ENCODE measurements at regions not wholly inside any gene's neighbourhood (a gene's known extent, or its start where the extent isn't known, plus 50 kb on each side); places are given as distances from the start of the nearest gene placed in this dataset.
"Not testable (repeated sequence)": the region's sequence is repeated elsewhere in the genome, so short reads cannot be mapped to it uniquely, and the experiment has no call there.

GRCh38 chr4:171239196-171239595 lies 574.0 kb upstream of the GALNTL6 start:
- Histone ChIP-seq H3F3A (ENCODE audit: insufficient read depth, low read length) (no peaks in the 10 kb centered on the region), H3K4me2 (ENCODE audit: low read length) (no peak overlapping the region), H3K27ac (ENCODE audit: low read depth, low read length, poor library complexity, severe bottlenecking) (no peak overlapping the region), H4K20me1 (ENCODE audit: insufficient read depth, low read length) (no peaks in the 10 kb centered on the region), H3K4me1 (ENCODE audit: insufficient read depth, low read length, severe bottlenecking) (no peaks in the 10 kb centered on the region), H2AFZ (ENCODE audit: low read length) (no peak overlapping the region), H3K9me2 (ENCODE audit: low read depth, low read length) (no peaks in the 10 kb centered on the region), H3K9me3 (ENCODE audit: low read length) (no peaks in the 10 kb centered on the region), H3K4me3 (ENCODE audit: low read depth, low read length, poor library complexity, severe bottlenecking) (no peak overlapping the region), H3K9ac (ENCODE audit: low read length) (no peak overlapping the region), H3K27me3 (ENCODE audit: insufficient read depth, low read length) (no peaks in the 10 kb centered on the region), H3K79me2 (ENCODE audit: insufficient read depth, low read length) (no peaks in the 10 kb centered on the region), H3K36me3 (ENCODE audit: insufficient read depth, low read length) (no peaks in the 10 kb centered on the region)
- TF ChIP-seq CTCF (IDR thresholded peaks at IDR 0.05; ENCODE audit: low read length) (no peak), EZH2 (IDR thresholded peaks at IDR 0.05; ENCODE audit: borderline replicate concordance, low read length) (no peak)

DNA sequence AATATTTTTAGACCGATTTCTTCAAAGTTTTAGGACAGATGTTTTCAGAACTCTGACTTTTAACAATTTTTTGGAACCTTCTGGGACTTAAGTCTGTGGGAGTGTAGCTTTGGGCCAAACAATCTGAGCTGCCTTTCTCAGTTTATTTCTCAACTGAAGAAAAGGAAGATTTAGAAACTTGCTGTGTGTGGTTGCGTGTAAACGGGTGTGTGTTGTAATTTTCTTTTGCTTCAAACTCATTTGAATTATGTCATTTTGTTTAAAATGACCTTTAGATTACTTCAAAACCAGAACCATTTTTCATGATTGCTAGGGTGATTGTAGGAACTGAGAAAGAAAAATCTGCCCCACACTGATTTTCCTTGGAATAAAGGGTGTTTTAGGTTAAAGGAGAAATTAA lies 577.7 kb upstream of the GALNTL6 start:
- Histone ChIP-seq H3K4me3 (ENCODE audit: low read depth, low read length, poor library complexity, severe bottlenecking) (no peak overlapping the region), H3K4me2 (ENCODE audit: low read length) (no peak overlapping the region), H3K4me1 (ENCODE audit: insufficient read depth, low read length, severe bottlenecking) (no peaks in the 10 kb centered on the region), H3K9ac (ENCODE audit: low read length) (no peak overlapping the region), H2AFZ (ENCODE audit: low read length) (no peak overlapping the region), H3K27me3 (ENCODE audit: insufficient read depth, low read length) (no peaks in the 10 kb centered on the region), H3K36me3 (ENCODE audit: insufficient read depth, low read length) (no peaks in the 10 kb centered on the region), H3F3A (ENCODE audit: insufficient read depth, low read length) (no peaks in the 10 kb centered on the region), H3K9me2 (ENCODE audit: low read depth, low read length) (no peaks in the 10 kb centered on the region), H3K79me2 (ENCODE audit: insufficient read depth, low read length) (no peaks in the 10 kb centered on the region), H4K20me1 (ENCODE audit: insufficient read depth, low read length) (no peaks in the 10 kb centered on the region), H3K27ac (ENCODE audit: low read depth, low read length, poor library complexity, severe bottlenecking) (no peak overlapping the region), H3K9me3 (ENCODE audit: low read length) (no peaks in the 10 kb centered on the region)
- TF ChIP-seq EZH2 (IDR thresholded peaks at IDR 0.05; ENCODE audit: borderline replicate concordance, low read length) (no peak), CTCF (IDR thresholded peaks at IDR 0.05; ENCODE audit: low read length) (no peak)

- H3K79me2 ChIP-seq (ENCODE audit: insufficient read depth, low read length); H3K9me2 ChIP-seq (ENCODE audit: low read depth, low read length); H3K9ac ChIP-seq (ENCODE audit: low read length); H3K9me3 ChIP-seq (ENCODE audit: low read length); H4K20me1 ChIP-seq (ENCODE audit: insufficient read depth, low read length); H3K4me2 ChIP-seq (ENCODE audit: low read length); H3K4me3 ChIP-seq (ENCODE audit: low read depth, low read length, poor library complexity, severe bottlenecking); H3K36me3 ChIP-seq (ENCODE audit: insufficient read depth, low read length); H3K27ac ChIP-seq (ENCODE audit: low read depth, low read length, poor library complexity, severe bottlenecking); H2AFZ ChIP-seq (ENCODE audit: low read length); H3K27me3 ChIP-seq (ENCODE audit: insufficient read depth, low read length); H3F3A ChIP-seq (ENCODE audit: insufficient read depth, low read length); H3K4me1 ChIP-seq (ENCODE audit: insufficient read depth, low read length, severe bottlenecking): not testable (repeated sequence)
These were observed 583.9 kb upstream of the GALNTL6 start for GRCh38 chr4:171229354-171229753.

GRCh38 chr4:171221181-171221580 lies 592.0 kb upstream of the GALNTL6 start:
- TF ChIP-seq EZH2 (IDR thresholded peaks at IDR 0.05; ENCODE audit: borderline replicate concordance, low read length) (no peak), CTCF (IDR thresholded peaks at IDR 0.05; ENCODE audit: low read length) (no peak)
- H3F3A ChIP-seq (ENCODE audit: insufficient read depth, low read length) = no peaks in the 10 kb centered on the region
- H3K4me3 ChIP-seq (ENCODE audit: low read depth, low read length, poor library complexity, severe bottlenecking) = no peak overlapping the region
- no peaks in the 10 kb centered on the region for H3K4me1 ChIP-seq (ENCODE audit: insufficient read depth, low read length, severe bottlenecking)
- H2AFZ ChIP-seq (ENCODE audit: low read length) = no peak overlapping the region
- H3K4me2 ChIP-seq (ENCODE audit: low read length) = no peak overlapping the region
- no peak overlapping the region for H3K27ac ChIP-seq (ENCODE audit: low read depth, low read length, poor library complexity, severe bottlenecking)
- H3K9ac ChIP-seq (ENCODE audit: low read length) = no peak overlapping the region
- no peaks in the 10 kb centered on the region for H3K79me2 ChIP-seq (ENCODE audit: insufficient read depth, low read length)
- no peaks in the 10 kb centered on the region for H3K9me2 ChIP-seq (ENCODE audit: low read depth, low read length)
- H3K36me3 ChIP-seq (ENCODE audit: insufficient read depth, low read length) = no peaks in the 10 kb centered on the region
- H3K27me3 ChIP-seq (ENCODE audit: insufficient read depth, low read length) = no peaks in the 10 kb centered on the region
- H4K20me1 ChIP-seq (ENCODE audit: insufficient read depth, low read length) = no peaks in the 10 kb centered on the region
- H3K9me3 ChIP-seq (ENCODE audit: low read length) = no peaks in the 10 kb centered on the region

All from OCI-LY1 (cell line).